Heart left ventricle (tissue), 16 donors: ENCODE measurements at regions not wholly inside any gene's neighbourhood (a gene's known extent, or its start where the extent isn't known, plus 50 kb on each side); places are given as distances from the start of the nearest gene placed in this dataset.

ENCODE experiments used
- ATAC-seq, 4 donors: fragments of 200-7000 bp; cut with Tn5 transposase; one replicate each; pipeline ENCODE4 v1.9.1; 2020 to 2022; ENCODE audit warnings: moderate library complexity in 4 of 4, mild to moderate bottlenecking in 3 of 4, moderate number of reproducible peaks in 1 of 4
- DNase-seq, 5 donors: peaks; one replicate each; pipeline ENCODE4 v3.0.0-alpha.2; 2020
- H3K27ac ChIP-seq, 12 donors: fragments of 200-600 bp; sonication (generic) in 4 of 12; one replicate each; pipeline versions ENCODE4 v1.5.0 to v1.8.0; 2016 to 2022; ENCODE audit warnings: mild to moderate bottlenecking in 2 of 12
- H3K27me3 ChIP-seq, 9 donors: fragments of 200-600 bp; sonication (generic) in 2 of 9; one replicate each; pipeline versions ENCODE4 v1.5.1 to v1.8.0; 2016 to 2022; ENCODE audit warnings: mild to moderate bottlenecking in 3 of 9
- H3K36me3 ChIP-seq, 9 donors: fragments of 200-600 bp; sonication (generic) in 2 of 9; one replicate each; pipeline versions ENCODE4 v1.5.0 to v1.8.0; 2018 to 2022; ENCODE audit warnings: mild to moderate bottlenecking in 2 of 9
- H3K4me1 ChIP-seq, 12 donors: fragments of 200-600 bp; sonication (generic) in 4 of 12; one replicate each; pipeline versions ENCODE4 v1.5.0 to v1.8.0; 2016 to 2022; ENCODE audit warnings: mild to moderate bottlenecking in 3 of 12
- H3K4me3 ChIP-seq, 12 donors: fragments of 200-600 bp; sonication (generic) in 4 of 12; one replicate each; pipeline versions ENCODE4 v1.5.0 to v1.8.0; 2017 to 2022; ENCODE audit warnings: mild to moderate bottlenecking in 9 of 12, moderate library complexity in 4 of 12
- H3K9me3 ChIP-seq, 12 donors: fragments of 200-600 bp; sonication (generic) in 4 of 12; one replicate each; pipeline versions ENCODE4 v1.5.0 to v1.8.0; 2016 to 2022; ENCODE audit warnings: mild to moderate bottlenecking in 1 of 12
- POLR2A ChIP-seq, 2 donors: fragments of 450-650 bp; IDR thresholded peaks; one replicate each; pipeline ENCODE4 v1.6.1; 2017; ENCODE audit warnings: antibody characterized with exemption in 2 of 2, mild to moderate bottlenecking in 2 of 2, moderate library complexity in 2 of 2
- WGBS, 4 donors: extraction: QIAGEN DNeasy Blood & Tissue Kit in 2 of 4; methylation state at CpG; one replicate each; pipeline versions ENCODE4 v1.1.5 to v1.1.7; 2013 to 2018; 5-methylcytosine and 5-hydroxymethylcytosine counted together
- intact Hi-C, 10 donors: fragments of 100-400 bp; cut with DNase I; formaldehyde crosslinking; loops; one replicate each; pipeline versions ENCODE4 v1.11.1 to v1.14.2; 2022
- TF ChIP-seq, protein P1 (sequence below), 12 donors: fragments of 200-600 bp; sonication (generic) in 4 of 12; IDR thresholded peaks; one replicate each; pipeline versions ENCODE4 v1.5.0 to v1.8.0; 2018 to 2022; ENCODE audit warnings: antibody characterized with exemption in 12 of 12, mild to moderate bottlenecking in 5 of 12
- donor health status: ischemic (EF 13 %, LVEDD 7.1; RV severe dilation, severe dysfunction).
- donor health status: healthy with polysubstance abuse.
- donor health status: DM: no; HTN: yes; CAD: no.
- donor health status: DM: no; HTN: no; CAD: no.
- donor health status: ischemic (EF 25% LVEDD 6.9; RV normal size, moderate dysfunction).
- donor health status: ischemic (EF 25% LVEDD 5.7; RV mildly dilated, moderate dysfunction).
- donor health status: healthy.
- donor health status: DM: yes; HTN: yes; CAD: no.
- donor health status: ischemic (EF 35%, LVEDD 5.7; RV mildly dilated, moderate dysfunction).
- donor health status: nonischemic (EF 11% LVEDD 7.7; RV severe dilation, severe dysfunction).
- donor health status: DM: yes; HTN: yes; CAD: no.
- donor health status: PGD.
- donor health status: ischemic (EF 29% LVEDD 5.4; RV normal size, mild dysfunction).
- donor health status: nonischemic (EF 23%, LVEDD 6.1; RV moderate dilation, normal function).

DNA sequence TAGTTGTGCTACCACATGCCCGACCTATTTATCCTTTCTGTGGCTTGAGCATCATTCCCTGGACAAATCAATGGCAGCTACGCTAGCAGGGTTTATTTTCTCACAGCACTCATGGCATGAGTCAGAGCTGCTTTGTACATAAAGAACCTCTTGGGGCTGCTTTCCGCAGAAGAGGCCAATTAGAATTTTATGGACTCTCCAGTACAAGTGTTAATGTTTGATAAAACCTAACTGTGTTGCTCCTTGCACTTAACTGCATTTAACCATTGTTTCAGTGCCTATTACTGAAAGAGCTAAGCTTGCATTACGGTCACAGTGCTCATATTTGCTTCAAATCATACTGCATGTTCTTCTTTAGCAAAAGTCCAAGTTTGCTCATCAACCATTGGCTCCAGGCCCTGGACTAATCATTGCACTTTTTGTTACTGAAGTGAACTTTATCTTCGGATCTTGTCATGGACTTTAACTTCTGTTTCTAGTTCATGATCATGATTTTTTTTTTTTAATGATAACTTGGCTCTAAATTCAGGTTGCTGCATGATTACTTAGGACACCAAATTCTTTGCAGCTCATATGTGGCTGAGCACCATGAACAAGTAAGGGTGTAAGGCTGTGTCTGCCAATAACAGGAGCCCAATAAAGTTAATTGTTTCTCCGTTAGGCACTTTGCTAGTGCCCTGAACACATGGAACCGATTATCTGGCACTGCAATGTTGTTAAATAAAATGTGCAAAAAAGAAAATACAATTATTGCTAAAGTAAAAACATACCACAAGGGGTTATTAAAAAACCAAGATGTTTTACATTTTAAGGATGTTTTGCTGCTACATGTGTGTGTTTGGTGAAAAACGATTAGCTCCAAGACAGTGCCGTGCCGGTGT is 492.2 kb downstream of the KCNJ2 start:
- Histone ChIP-seq H3K4me1 (no peaks in the 10 kb centered on the region), H3K27me3 (peaks cover 0 to 3% (median 0%) of the 10 kb centered on the region in 9 donors), H3K27ac (no peak overlapping the region), H3K9me3 (no peaks in the 10 kb centered on the region), H3K36me3 (no peaks in the 10 kb centered on the region), H3K4me3 (no peak overlapping the region)
- no peak for DNase-seq
- intact Hi-C loops = no loop called here
- WGBS, 4 donors = 73 to 79% (median 76%) methylated on average over 10 of the region's 10 CpGs
- no peak for ATAC-seq
- TF ChIP-seq, protein P1, sequence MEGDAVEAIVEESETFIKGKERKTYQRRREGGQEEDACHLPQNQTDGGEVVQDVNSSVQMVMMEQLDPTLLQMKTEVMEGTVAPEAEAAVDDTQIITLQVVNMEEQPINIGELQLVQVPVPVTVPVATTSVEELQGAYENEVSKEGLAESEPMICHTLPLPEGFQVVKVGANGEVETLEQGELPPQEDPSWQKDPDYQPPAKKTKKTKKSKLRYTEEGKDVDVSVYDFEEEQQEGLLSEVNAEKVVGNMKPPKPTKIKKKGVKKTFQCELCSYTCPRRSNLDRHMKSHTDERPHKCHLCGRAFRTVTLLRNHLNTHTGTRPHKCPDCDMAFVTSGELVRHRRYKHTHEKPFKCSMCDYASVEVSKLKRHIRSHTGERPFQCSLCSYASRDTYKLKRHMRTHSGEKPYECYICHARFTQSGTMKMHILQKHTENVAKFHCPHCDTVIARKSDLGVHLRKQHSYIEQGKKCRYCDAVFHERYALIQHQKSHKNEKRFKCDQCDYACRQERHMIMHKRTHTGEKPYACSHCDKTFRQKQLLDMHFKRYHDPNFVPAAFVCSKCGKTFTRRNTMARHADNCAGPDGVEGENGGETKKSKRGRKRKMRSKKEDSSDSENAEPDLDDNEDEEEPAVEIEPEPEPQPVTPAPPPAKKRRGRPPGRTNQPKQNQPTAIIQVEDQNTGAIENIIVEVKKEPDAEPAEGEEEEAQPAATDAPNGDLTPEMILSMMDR (IDR thresholded peaks at IDR 0.05) = no peak
- TF ChIP-seq POLR2A (IDR thresholded peaks at IDR 0.05) = no peak

DNA sequence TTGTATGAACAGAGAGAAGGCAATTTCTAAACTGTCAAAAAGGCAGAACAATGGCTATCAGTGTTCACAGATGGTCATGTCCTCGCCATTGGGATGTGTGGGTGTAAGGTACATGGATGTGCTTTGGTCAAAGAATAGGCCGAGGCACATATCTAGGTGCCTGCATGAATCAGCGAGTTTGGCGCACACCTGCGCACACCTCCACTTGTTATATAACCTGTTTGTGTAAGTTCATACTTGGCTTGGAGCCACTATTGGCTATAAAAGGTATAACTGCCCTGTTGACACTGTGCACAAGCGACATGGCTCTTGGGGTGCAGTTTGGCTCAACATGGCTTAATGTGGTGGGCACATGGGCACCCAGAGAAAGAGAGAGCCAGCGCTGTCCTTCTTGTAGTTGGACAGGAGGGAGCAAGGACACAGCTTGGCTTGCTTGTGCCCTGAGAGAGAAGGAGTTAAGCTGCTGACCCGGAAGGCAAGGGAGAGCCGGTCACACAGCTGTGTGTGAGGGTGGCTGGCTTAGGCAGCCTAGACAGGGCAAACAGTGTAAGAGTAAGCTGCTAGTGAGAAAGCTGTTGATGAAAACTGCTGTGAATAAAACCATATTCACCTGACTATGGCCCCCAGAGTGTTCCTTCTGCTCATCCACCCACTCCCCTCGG is 499.1 kb downstream of the KCNJ2 start:
- intact Hi-C loops = no loop called here
- H3K4me3 ChIP-seq = no peak overlapping the region
- H3K27me3 ChIP-seq = peaks cover 0 to 8% (median 0%) of the 10 kb centered on the region in 9 donors
- DNase-seq (no peak), ATAC-seq (no peak)
- H3K27ac ChIP-seq = no peak overlapping the region
- no peaks in the 10 kb centered on the region for H3K36me3 ChIP-seq
- no peaks in the 10 kb centered on the region for H3K9me3 ChIP-seq
- TF ChIP-seq, protein P1 (IDR thresholded peaks at IDR 0.05) = no peak
- TF ChIP-seq POLR2A (IDR thresholded peaks at IDR 0.05) = no peak
- no peaks in the 10 kb centered on the region for H3K4me1 ChIP-seq
- WGBS, 4 donors = 89 to 98% (median 92%) methylated on average over 10 of the region's 10 CpGs

DNA sequence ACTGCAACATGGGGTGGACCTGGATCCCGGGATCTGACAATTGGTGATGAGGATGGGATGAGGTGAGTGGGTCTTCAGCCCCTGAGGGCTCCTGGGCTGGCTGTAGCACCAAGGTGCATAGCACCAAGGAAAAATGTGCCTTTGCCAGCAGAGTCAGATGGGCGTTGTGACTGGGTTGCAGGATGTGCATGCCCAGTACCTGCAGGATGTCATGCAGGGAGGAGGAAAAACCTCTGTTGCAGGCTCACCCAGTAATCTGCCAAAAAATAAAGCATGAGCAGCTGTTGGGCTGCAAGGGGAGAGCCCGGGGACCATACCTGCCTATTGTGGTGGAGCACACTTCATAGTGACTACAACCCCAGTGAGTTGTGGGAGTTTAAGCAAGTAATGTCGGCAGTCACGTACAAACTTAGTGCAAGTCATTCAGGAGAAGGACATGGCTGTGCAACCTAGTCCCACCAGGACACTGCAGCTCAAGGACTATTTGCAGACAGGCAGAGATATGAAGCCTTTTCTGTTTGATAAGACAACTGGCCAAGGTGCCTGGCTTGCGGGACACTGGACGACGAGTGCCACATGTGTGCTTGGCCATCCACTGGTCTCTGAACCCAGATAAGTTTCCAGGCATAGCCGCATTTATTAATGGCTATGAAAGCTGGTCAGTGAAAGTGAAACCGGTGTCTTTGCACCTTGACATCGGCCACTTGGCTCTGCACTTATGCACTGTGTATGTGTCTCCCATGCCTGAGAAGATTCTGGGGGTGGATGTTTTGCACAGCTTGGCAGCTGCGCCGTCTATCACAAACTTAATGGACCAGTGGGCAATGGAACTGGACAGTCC is 499.8 kb downstream of the KCNJ2 start:
- no peak for ATAC-seq
- DNase-seq = no peak
- Histone ChIP-seq H3K27me3 (peaks cover 0 to 8% (median 0%) of the 10 kb centered on the region in 9 donors), H3K36me3 (no peaks in the 10 kb centered on the region), H3K27ac (no peak overlapping the region), H3K9me3 (no peaks in the 10 kb centered on the region), H3K4me3 (no peak overlapping the region), H3K4me1 (no peaks in the 10 kb centered on the region)
- intact Hi-C loops = no loop called here
- 82 to 90% (median 86%) methylated on average over 13 of the region's 13 CpGs for WGBS, 4 donors
- TF ChIP-seq, protein P1 (IDR thresholded peaks at IDR 0.05) = no peak
- TF ChIP-seq POLR2A (IDR thresholded peaks at IDR 0.05) = no peak

DNA sequence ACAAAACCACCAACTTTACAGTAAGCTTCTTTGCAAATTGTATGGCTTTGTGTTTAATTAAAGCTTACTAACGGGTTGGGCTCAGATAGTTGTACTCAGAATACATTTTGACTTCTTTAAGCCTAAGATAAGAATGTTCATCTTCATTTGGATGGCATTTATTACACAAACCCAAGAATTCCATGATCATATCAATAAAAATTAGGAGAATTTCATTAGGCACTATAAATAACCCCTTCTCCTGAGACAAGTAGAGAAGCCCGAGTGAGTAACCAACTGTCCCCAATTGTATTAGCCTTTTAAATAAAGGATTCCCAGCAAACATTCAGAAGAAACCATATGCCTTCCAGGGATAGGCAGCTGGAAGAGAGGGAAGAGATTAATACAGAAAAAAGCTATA is 504.7 kb downstream of the KCNJ2 start:
- TF ChIP-seq, protein P1 (IDR thresholded peaks at IDR 0.05) = no peak
- TF ChIP-seq POLR2A (IDR thresholded peaks at IDR 0.05) = no peak
- H3K27ac ChIP-seq = no peak overlapping the region
- peaks cover 0 to 5% (median 0%) of the 10 kb centered on the region in 9 donors for H3K27me3 ChIP-seq
- DNase-seq (no peak), ATAC-seq (no peak)
- no peaks in the 10 kb centered on the region for H3K36me3 ChIP-seq
- no peaks in the 10 kb centered on the region for H3K4me1 ChIP-seq
- intact Hi-C loops = no loop called here
- no peaks in the 10 kb centered on the region for H3K9me3 ChIP-seq
- WGBS, 4 donors = 71 to 85% (median 77%) methylated on average over 2 of the region's 2 CpGs
- H3K4me3 ChIP-seq = no peak overlapping the region
